GM12878 (cell line): ENCODE measurements at regions not wholly inside any gene's neighbourhood (a gene's known extent, or its start where the extent isn't known, plus 50 kb on each side); places are given as distances from the start of the nearest gene placed in this dataset.

Experiments used
- ATAC-seq: fragments of 200-7000 bp; cut with Tn5 transposase; 3 replicates; pipeline ENCODE4 v1.9.1; 2020; ENCODE audit warnings: mild to moderate bottlenecking, moderate library complexity
- BruUV-seq: library from RNA; stranded (reverse); fragments of 400-500 nt; replicated peaks from 2 replicates; lab custom pipeline; 2021; lab: Mats Ljungman, UMichigan
- CTCF ChIA-PET: fragments of 300-600 bp; sonication (Branson Sonifier 250); formaldehyde crosslinking; extraction: SDS; loops from one replicate; lab custom pipeline; 2021; ENCODE audit warnings: inconsistent platforms; lab: Yijun Ruan, JAX
- POLR2A ChIA-PET: fragments of 350-600 bp; formaldehyde crosslinking; extraction: SDS; loops from one replicate; lab custom pipeline; 2021; ENCODE audit warnings: inconsistent platforms; lab: Charles Lee
- RAD21 ChIA-PET: fragments of 300-600 bp; sonication (Branson Sonifier 250); formaldehyde crosslinking; loops from one replicate; lab custom pipeline; 2023; ENCODE audit warnings: antibody characterized with exemption; ENCODE audit not compliant: unreplicated experiment; lab: Charles Lee
- SMC1A ChIA-PET: fragments of 300-600 bp; sonication (Branson Sonifier 250); formaldehyde crosslinking; loops from one replicate; lab custom pipeline; 2023; ENCODE audit not compliant: unreplicated experiment, uncharacterized antibody; lab: Charles Lee
- DNase-seq: peaks from one replicate; pipeline ENCODE4 v3.0.0-alpha.2; 2011; ENCODE audit warnings: low read depth, low spot score
- FAIRE-seq: peaks from 3 replicates; lab custom pipeline; 2011; peaks lifted over from hg19 to GRCh38; lab: Jason Lieb, UNC
- H2AFZ ChIP-seq: 2 replicates; pipeline ENCODE4 v1.6.0; 2011; ENCODE audit warnings: low read depth, low read length, control low read depth; ENCODE audit not compliant: control insufficient read depth
- H3K27ac ChIP-seq: 2 replicates; pipeline ENCODE4 v1.5.1; 2011; ENCODE audit warnings: control low read depth; ENCODE audit not compliant: control insufficient read depth, insufficient read depth
- H3K27me3 ChIP-seq, 2 experiments: replicated peaks in 1 of 2; 2 replicates each; pipeline versions ENCODE4 v1.6.0 to v1.6.1; 2011; ENCODE audit warnings: low read length in 1 of 2; ENCODE audit not compliant: control insufficient read depth in 2 of 2, insufficient read depth in 2 of 2
- H3K36me3 ChIP-seq, 2 experiments: 2 replicates each; pipeline ENCODE4 v1.5.1; 2011; ENCODE audit warnings: low read length in 1 of 2; ENCODE audit not compliant: control insufficient read depth in 2 of 2, insufficient read depth in 2 of 2
- H3K4me1 ChIP-seq: 2 replicates; pipeline ENCODE4 v1.6.1; 2011; ENCODE audit warnings: mild to moderate bottlenecking, low read length, moderate library complexity, mixed read lengths; ENCODE audit not compliant: control insufficient read depth, insufficient read depth
- H3K4me2 ChIP-seq: 2 replicates; pipeline ENCODE4 v1.6.0; 2011; ENCODE audit warnings: control low read depth; ENCODE audit not compliant: control insufficient read depth, insufficient read depth
- H3K4me3 ChIP-seq: fragments of 200-600 bp; sonication (generic); 2 replicates; pipeline ENCODE4 v1.5.1; 2016
- H3K79me2 ChIP-seq: 2 replicates; pipeline ENCODE4 v1.6.0; 2011; ENCODE audit warnings: low read length; ENCODE audit not compliant: control insufficient read depth, insufficient read depth
- H3K9ac ChIP-seq: 2 replicates; pipeline ENCODE4 v1.8.0; 2011; ENCODE audit warnings: low read length, control low read depth, mixed read lengths; ENCODE audit not compliant: control insufficient read depth, insufficient read depth
- H3K9me3 ChIP-seq: replicated peaks from 3 replicates; pipeline ENCODE4 v1.5.1; 2011; ENCODE audit warnings: mild to moderate bottlenecking, low read length; ENCODE audit not compliant: control insufficient read depth, insufficient read depth
- H4K20me1 ChIP-seq: 2 replicates; pipeline ENCODE4 v1.6.0; 2011; ENCODE audit not compliant: control insufficient read depth, insufficient read depth
- BHLHE40 ChIP-seq, 2 experiments: fragments of 450-650 bp in 1 of 2; IDR thresholded peaks; 2 replicates each; pipeline ENCODE4 v1.6.1; 2011 to 2017; ENCODE audit warnings: low read depth in 2 of 2, borderline replicate concordance in 1 of 2, improper control_type of control experiment in 1 of 2, low read length in 1 of 2, mild to moderate bottlenecking in 1 of 2
- BMI1 ChIP-seq: fragments of 450-650 bp; IDR thresholded peaks from 2 replicates; pipeline ENCODE4 v1.6.1; 2016; ENCODE audit warnings: mild to moderate bottlenecking, moderate library complexity, borderline replicate concordance
- CHD2 ChIP-seq: IDR thresholded peaks from 2 replicates; pipeline ENCODE4 v1.6.1; 2011; ENCODE audit warnings: low read depth, low read length, improper control_type of control experiment, borderline replicate concordance
- CHD4 ChIP-seq: fragments of 200-600 bp; sonication (generic); IDR thresholded peaks from 2 replicates; pipeline ENCODE4 v1.6.1; 2016; ENCODE audit warnings: mild to moderate bottlenecking
- HDGF ChIP-seq: fragments of 450-650 bp; IDR thresholded peaks from 2 replicates; pipeline ENCODE4 v1.6.1; 2016; ENCODE audit warnings: antibody characterized with exemption
- IKZF1 ChIP-seq: fragments of 450-650 bp; conservative IDR thresholded peaks from 2 replicates; pipeline ENCODE4 v1.6.1; 2017; ENCODE audit warnings: antibody characterized with exemption, mild to moderate bottlenecking
- JUND ChIP-seq: IDR thresholded peaks from 2 replicates; pipeline ENCODE4 v1.6.1; 2012; ENCODE audit warnings: low read depth, mild to moderate bottlenecking, low read length, improper control_type of control experiment, moderate library complexity
- RCOR1 ChIP-seq: conservative IDR thresholded peaks from 2 replicates; pipeline ENCODE4 v1.6.1; 2012; ENCODE audit warnings: low read depth, low read length, improper control_type of control experiment
- SIN3A ChIP-seq: IDR thresholded peaks from 2 replicates; pipeline ENCODE4 v1.6.1; 2012; ENCODE audit warnings: low read depth, low read length, improper control_type of control experiment
- SUZ12 ChIP-seq: fragments of 200-600 bp; sonication (generic); IDR thresholded peaks from one replicate; pipeline ENCODE4 v1.6.1; 2018; ENCODE audit warnings: antibody characterized with exemption, mild to moderate bottlenecking; ENCODE audit not compliant: unreplicated experiment
- in situ Hi-C: fragments of 300-500 bp; cut with MboI; formaldehyde crosslinking; loops from 9 replicates; pipeline ENCODE4 v1.14.3; 2018; ENCODE audit warnings: mixed read lengths
- intact Hi-C: fragments of 100-400 bp; cut with micrococcal nuclease; formaldehyde crosslinking; loops from one replicate; pipeline ENCODE4 v1.14.2; 2022; ENCODE audit not compliant: unreplicated experiment
- TF ChIP-seq, protein P1 (sequence below): fragments of 450-650 bp; IDR thresholded peaks from 2 replicates; pipeline ENCODE4 v1.6.1; 2017; ENCODE audit warnings: antibody characterized with exemption, mild to moderate bottlenecking, moderate library complexity
- TF ChIP-seq, protein P2 (sequence below): fragments of 450-650 bp; IDR thresholded peaks from 2 replicates; pipeline ENCODE4 v1.6.1; 2017; ENCODE audit warnings: mild to moderate bottlenecking

GRCh38 chr6:113640051-113640450, 217.1 kb upstream of the MARCKS start:
- intact Hi-C loops = loop anchor here (10.0 kb wide), 1 partner anchor 325 kb away; no protein-coding TSS in a partner anchor
- no peak overlapping the region for H3K27ac ChIP-seq
- no peak overlapping the region for H3K4me3 ChIP-seq
- no peaks in the 10 kb centered on the region for H4K20me1 ChIP-seq
- no peak for ATAC-seq
- H3K79me2 ChIP-seq = peaks cover 9% of the 10 kb centered on the region
- RAD21 ChIA-PET = interaction anchor here (1.1 to 10.5 kb wide), 3 partner anchors 11 to 216 kb away, joined by 3 to 395 read pairs (median 8); no protein-coding TSS in a partner anchor
- H3K27me3 ChIP-seq = no peaks in the 10 kb centered on the region
- no peak overlapping the region for H2AFZ ChIP-seq
- H3K4me2 ChIP-seq = no peak overlapping the region
- TF ChIP-seq RCOR1 (no peak), HDGF (no peak), CHD2 (no peak), CHD4 (no peak), SIN3A (no peak), IKZF1 (no peak), SUZ12 (no peak), BMI1 (no peak), JUND (no peak), BHLHE40 (IDR thresholded peaks at IDR 0.05; ENCODE audit: borderline replicate concordance in 1 of 2, low read depth in 2 of 2, low read length in 1 of 2) (no peak)
- TF ChIP-seq, protein P1, sequence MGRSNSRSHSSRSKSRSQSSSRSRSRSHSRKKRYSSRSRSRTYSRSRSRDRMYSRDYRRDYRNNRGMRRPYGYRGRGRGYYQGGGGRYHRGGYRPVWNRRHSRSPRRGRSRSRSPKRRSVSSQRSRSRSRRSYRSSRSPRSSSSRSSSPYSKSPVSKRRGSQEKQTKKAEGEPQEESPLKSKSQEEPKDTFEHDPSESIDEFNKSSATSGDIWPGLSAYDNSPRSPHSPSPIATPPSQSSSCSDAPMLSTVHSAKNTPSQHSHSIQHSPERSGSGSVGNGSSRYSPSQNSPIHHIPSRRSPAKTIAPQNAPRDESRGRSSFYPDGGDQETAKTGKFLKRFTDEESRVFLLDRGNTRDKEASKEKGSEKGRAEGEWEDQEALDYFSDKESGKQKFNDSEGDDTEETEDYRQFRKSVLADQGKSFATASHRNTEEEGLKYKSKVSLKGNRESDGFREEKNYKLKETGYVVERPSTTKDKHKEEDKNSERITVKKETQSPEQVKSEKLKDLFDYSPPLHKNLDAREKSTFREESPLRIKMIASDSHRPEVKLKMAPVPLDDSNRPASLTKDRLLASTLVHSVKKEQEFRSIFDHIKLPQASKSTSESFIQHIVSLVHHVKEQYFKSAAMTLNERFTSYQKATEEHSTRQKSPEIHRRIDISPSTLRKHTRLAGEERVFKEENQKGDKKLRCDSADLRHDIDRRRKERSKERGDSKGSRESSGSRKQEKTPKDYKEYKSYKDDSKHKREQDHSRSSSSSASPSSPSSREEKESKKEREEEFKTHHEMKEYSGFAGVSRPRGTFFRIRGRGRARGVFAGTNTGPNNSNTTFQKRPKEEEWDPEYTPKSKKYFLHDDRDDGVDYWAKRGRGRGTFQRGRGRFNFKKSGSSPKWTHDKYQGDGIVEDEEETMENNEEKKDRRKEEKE = no peak
- TF ChIP-seq, protein P2, sequence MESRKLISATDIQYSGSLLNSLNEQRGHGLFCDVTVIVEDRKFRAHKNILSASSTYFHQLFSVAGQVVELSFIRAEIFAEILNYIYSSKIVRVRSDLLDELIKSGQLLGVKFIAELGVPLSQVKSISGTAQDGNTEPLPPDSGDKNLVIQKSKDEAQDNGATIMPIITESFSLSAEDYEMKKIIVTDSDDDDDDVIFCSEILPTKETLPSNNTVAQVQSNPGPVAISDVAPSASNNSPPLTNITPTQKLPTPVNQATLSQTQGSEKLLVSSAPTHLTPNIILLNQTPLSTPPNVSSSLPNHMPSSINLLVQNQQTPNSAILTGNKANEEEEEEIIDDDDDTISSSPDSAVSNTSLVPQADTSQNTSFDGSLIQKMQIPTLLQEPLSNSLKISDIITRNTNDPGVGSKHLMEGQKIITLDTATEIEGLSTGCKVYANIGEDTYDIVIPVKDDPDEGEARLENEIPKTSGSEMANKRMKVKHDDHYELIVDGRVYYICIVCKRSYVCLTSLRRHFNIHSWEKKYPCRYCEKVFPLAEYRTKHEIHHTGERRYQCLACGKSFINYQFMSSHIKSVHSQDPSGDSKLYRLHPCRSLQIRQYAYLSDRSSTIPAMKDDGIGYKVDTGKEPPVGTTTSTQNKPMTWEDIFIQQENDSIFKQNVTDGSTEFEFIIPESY = no peak
- TF ChIP-seq, all 136 proteins: peak for 0
- H3K9ac ChIP-seq = no peak overlapping the region
- peaks cover 38% of the 10 kb centered on the region for H3K4me1 ChIP-seq
- BruUV-seq = no TSS peak
- no peaks in the 10 kb centered on the region for H3K9me3 ChIP-seq
- H3K36me3 ChIP-seq = no peaks in the 10 kb centered on the region
- POLR2A ChIA-PET = interaction anchor here (1.3 to 2.5 kb wide), 4 partner anchors 11 to 235 kb away, joined by 4 to 13 read pairs (median 6); no protein-coding TSS in a partner anchor
- DNase-seq (no peak), FAIRE-seq (no peak)
- CTCF ChIA-PET = no interaction called here
- in situ Hi-C loops = loop anchor here (25.0 kb wide), 2 partner anchors 1803 to 1903 kb away; no protein-coding TSS in a partner anchor
- SMC1A ChIA-PET = interaction anchor here (0.9 to 10.5 kb wide), 4 partner anchors 9 to 24 kb away, joined by 3 to 489 read pairs (median 120); no protein-coding TSS in a partner anchor
